Dermis blood vessel endothelial cell (primary cell): ENCODE measurements at regions not wholly inside any gene's neighbourhood (a gene's known extent, or its start where the extent isn't known, plus 50 kb on each side); places are given as distances from the start of the nearest gene placed in this dataset.
"Not testable (repeated sequence)": the region's sequence is repeated elsewhere in the genome, so short reads cannot be mapped to it uniquely, and the experiment has no call there.

Experiments
- DNase-seq: peaks from one replicate; pipeline ENCODE4 v3.0.0; 2010

DNA sequence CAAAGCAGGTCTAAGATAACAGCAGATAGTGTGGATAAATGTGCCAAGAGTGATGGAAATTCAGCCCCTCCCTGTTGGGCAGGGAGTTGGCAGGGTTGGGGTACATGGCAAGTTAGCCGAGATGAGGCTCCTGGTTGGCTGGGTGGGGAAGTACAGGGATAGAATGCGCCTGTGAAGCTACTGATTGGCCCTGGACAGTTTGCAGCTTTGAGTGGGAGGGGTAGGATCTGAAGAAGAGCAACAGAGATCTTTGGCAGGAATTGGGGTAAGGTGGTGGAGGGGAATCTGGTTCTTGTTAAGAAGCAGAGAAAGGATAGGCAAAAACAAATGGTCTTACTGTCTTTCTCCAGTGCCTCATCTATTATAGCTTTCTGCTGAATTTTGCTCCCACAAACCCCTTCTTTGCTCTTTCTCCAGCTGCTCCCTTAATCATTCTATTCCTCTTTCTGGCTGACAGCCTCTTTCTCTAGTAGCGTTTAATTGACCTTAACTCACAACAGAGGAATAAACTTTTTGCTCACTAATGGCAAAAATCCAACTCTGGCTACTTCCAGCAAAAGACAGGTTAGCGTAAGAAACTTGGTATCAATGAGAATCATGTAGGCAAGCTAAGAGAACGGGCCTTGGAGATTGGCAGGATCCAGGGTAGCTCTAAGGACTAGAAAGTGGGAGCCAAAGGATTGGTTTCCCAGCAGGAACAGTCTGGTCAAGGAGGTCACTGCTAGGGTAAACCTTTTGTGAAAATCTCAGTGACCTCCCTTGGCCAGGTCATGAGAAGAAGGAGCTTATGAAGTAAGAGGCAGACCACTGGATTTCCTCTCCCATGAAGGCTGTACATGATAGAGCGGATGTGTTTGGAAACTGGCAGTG is 86.3 kb upstream of the CARMIL1 start:
- DNase-seq = peak; percentile 93

DNA sequence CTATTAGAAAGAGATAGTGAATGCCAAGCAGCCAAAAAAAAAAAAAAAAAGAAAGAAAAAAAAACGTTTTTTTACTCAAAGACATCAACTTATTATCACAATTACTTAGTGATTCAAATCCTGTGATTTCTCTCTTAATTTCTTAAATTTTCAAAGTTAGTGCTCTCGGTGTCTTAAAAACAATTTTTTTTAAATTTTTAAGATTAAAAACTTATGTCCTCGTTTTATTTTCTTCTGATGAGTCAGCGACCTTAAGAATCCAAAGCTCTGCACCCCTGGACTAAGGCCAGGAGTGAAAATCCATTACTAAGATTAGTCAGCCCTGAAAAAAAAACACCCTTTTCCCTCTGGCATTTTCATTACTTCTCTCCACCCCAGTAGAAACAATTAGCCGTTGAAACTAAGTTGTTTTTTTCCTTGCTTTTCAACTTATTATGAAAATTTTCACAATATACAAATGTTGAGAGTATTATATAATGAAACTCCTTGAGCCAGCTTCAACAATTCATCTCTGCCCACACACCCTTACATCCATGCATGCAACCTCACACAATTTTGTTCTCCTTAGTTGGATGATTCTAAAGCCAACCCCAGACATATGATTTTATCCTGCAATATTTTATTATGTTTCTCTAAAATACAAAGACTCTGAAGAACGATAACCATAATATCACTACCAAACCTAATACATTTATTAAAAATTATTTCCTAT is 85.6 kb upstream of the CARMIL1 start:
- peak; percentile 92 for DNase-seq

DNA sequence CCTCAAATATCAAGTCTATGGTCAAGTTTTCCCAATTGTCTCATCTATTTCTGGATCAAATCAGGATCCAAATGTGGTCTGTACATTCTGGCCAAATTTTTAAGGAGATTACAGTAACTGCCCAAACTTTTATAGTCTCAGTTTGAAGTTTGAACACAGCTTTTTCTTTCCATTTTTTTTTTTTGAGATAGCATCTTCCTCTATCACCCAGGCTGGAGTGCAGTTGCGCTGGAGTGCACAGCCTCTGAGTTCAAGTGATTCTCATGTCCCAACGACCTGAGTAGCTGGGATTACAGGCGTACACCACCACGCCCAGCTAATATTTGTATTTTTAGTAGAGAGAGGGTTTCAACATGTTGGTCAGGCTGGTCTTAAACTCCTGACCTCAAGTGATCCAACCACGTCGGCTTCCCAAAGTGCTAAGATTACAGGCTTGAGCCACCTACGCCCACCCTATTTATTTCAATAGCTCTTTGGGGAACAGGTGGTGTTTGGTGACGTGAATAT is 84.9 kb upstream of the CARMIL1 start:
- no peak for DNase-seq

DNA sequence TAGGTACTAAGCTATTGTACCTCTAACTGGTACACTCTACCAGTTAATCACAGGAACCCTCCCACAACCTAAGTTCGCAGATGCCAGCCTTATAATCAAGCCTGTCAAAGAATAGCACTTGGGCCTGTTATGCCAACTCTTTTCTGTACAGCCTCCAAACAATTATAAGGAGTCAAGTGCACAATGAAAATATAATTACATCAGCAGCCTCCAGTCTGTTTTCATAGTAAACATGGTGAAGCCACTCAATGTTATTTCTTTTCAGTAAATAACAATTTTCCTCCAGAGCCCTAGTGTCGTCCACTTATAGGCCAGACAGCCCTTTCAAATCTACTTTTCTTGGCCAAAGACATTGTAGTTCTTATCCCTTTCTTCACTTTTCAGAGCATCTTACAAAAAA is 82.7 kb upstream of the CARMIL1 start:
- no peak for DNase-seq

DNA sequence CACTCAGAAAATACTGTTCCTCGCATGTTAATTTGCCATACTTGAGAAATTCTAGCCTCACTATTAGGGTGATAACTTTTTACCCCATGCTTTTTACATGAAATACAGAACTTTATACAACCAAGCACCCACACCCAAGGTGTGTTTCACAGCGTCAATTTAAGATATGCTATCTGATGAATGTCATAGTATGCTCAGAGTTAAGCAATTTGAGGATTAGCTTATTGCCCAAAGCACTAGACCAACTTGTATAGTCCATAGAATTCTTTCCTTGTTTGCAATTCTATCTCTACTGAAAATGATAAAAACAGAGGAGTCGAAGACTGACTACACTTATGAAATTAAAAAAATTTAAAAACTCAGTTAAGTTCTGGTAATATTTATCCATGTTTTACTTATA is 82.1 kb upstream of the CARMIL1 start:
- no peak for DNase-seq

DNA sequence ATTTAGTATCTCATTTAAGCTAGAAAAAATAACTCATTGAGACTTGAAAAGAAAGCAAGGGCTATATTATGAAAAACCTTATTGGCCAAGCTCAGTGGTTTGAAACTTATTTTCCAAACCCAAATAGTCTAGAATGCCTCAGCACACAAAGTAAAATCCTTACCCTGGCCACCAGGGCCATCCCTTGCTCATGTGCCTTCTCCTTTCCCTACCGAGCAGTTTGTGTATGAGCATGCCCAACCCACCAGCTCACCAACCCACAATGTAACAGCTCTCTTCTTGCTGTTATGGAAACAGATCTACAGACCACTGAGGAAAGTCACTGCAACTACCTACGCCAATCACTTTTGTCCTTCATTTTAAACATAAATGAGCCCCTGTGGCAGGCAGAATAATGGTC is 79.6 kb upstream of the CARMIL1 start:
- DNase-seq = no peak

DNA sequence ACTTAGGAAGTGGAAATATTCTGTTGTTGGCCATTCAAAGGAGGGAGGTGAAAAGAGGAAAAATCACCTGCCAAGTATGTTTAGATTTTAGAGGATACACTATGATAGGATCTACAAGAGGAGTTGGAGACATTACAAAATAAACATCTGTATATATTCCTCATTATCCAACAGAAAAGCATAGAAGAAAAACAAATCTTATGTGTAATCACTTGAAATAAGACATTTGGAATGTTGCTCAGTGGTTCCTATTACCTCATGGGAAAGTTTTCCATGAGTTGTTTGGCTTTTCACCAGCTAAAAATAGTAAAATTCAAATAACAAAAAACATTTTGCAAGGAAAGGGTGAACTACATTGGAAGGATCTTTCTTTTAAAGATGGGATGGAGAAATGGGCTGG is 76.7 kb upstream of the CARMIL1 start:
- DNase-seq = peak; percentile 52

DNA sequence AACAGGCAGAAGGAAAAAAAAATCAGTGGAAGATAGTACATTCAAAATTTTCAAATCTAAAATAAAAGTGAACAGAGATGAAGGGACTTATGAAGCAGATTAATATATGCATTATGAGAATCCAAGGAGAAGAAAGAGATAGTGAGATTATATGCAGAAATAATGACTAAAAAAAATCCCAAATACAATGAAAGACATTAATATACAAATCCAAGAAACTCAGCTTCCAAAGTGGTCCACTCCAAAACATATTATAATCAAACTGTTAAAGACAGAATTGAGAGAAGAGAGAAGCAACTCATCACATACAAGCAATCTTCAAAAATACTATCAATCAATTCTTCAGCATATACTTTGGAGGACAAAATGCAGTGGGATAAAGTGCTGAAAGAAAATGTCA is 73.5 kb upstream of the CARMIL1 start:
- no peak for DNase-seq

DNA sequence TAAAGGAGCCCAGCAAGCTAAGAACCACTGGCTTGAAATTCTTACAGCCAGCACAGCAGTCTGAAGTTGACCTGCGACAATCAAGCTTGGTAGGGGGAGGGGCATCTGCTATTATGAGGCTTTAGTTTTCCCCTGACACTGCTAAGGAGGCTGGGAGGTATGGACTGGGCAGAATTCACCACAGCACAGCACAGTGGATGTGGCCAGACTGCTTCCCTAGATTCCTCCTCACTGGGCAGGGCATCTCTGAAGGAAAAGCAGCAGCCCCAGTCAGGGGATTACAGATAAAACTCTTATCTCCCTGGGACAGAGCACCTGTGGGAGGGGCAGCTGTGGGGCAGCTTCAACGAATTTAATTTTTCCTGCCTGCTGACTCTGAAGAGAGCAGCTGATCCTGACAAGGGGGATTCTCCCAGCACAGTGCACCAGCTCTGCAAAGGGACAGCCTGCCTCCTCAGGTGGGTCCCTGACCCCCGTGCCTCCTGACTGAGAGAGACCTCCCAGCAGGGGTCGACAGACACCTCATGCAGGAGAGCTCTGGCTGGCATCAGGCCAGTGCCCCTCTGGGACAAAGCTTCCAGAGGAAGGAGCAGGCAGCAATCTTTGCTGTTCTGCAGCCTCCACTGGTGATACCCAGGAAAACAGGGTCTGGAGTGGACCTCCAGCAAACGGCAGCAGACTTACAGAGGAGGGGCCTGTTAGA is 71.6 kb upstream of the CARMIL1 start:
- DNase-seq = not testable (repeated sequence)

DNA sequence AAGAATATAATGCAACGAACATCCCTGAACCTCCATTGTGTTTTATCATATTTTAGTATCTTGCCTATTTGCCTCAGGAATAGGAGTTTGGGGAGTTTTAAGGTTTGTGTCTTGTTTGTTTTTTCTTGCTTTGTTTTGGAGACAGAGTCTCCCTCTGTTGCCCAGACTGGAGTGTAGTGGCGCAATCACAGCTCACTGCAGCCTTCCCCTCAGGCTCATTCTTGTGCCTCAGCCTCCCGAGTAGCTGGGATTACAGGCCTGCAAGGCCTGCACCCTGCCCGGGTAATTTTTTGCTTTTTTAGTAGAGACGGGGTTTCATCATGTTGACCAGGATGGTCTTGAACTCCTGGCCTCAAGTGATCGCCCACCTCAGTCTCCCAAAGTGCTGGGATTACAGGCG is 63.3 kb upstream of the CARMIL1 start:
- DNase-seq = no peak

DNA sequence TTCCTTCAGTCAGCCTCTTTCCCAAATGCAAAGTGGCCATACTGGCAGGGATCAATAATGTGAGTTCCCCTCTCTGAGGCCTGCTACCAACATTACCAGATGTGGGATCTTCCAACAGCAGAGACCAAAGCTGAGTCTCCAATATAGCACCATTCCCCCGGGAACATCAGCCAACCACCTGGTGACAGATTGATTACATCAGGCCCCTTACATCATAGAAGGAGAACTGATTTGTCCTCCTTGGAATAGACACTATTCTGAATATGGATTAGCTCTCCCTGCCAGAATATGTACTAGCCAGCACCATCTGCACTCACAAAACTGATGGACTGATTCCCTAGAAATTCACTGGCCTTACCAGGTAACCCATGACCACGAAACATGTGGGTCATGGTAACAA is 61.9 kb upstream of the CARMIL1 start:
- no peak for DNase-seq

DNA sequence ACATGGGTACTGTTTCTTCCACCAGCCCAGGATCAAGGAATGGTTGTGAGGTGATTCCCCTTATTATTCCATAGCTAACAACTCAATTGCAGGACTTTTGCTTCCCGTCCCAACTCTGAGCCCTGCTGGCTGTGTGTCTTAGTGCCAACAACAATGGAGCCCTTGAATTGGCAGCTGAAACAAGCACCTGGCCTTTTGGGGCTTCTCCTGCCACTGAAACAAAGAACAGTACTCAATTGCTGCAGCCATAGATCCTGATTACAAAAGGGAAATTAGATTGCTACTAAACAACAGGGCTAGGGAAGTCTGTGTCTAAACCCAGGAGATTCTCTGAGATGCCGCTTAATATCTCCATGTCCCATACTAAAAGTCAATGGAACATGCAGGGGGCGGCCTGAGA is 61.3 kb upstream of the CARMIL1 start:
- no peak for DNase-seq

DNA sequence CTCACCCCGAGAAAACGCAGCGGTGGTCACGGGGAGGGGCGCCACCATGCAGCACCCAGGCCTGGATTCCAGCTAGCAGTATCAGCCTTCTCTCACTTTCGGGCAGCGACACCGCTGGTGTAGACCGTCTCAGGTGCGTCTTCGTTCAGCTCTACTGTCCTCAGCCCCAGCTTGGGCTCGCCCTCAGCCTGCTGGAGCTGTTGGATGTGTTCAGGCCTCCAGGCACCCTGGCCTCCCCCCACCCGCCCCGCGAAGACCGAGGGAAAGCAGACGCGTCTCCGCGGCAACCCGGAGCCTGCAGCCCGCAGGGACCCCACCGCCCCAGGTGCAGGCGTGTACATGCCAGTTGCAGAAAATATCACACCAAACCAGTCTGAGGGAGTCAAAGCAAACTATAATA is 60.8 kb upstream of the CARMIL1 start:
- DNase-seq = no peak

DNA sequence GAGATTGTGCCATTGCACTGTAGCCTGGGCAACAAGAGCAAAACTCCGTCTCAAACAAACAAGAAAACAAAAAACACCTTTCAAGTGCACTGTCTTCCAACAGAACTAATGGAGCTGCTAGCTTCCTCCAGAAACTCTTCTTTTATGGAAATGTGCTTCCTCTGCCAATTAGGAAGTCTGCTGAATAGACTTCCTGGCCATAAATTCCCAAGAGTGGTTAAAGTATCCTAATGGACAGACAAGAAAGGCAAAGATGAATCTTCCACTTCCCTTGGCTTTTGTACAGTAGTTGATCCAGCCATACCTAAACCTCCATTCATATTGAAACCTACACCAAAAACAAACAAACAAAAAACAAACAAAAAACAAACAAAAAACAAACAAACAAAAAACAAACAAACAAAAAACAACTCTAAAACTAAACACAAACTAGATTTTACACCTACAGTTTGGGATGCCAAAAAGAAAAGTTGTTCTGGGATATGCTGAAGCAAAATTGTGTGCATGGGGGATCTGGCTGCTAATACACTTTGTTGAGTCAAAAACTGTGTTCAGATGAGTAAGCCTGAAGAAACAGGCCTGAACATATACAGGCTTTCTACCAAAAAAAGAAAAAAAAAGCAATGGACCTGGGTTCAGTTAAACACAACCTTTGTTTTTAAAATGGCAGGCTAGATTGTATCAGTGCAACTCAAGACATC is 59.8 kb upstream of the CARMIL1 start:
- peak; percentile 24 for DNase-seq

DNA sequence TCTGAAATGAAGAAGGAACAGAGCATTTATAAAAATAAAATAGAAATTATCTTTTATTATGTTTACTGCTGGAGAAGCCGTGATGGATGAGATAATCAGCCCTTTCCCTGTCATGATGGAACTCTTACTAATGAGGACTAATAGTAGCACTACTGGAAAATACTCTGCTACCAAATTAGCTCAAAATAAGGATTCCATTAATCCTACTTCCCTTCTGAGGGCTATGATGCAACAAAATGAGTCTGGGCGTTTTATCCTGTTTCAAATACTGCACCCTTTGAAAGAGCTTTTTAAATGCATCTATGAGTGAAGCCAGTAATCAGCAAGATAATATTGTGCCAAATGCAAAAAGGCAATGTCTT is 59.3 kb upstream of the CARMIL1 start:
- no peak for DNase-seq

DNA sequence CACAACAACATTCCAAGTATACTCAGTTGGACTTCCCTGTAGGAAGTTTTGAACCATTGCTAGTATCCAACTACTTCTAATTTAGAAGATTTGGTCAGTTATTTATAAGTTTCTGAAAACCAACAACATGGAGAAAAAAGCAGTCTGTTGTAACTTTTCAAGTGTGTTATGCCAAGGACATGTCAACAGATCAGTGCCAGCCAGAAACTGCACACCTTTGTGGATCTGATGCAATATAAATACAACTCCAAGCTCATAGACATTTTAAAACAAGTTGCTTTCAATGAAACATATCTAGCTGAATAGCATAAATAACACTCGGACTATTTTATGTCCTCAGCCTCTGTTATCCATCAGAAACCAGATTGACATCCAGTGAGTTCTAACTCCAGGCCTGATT is 58.3 kb upstream of the CARMIL1 start:
- no peak for DNase-seq

DNA sequence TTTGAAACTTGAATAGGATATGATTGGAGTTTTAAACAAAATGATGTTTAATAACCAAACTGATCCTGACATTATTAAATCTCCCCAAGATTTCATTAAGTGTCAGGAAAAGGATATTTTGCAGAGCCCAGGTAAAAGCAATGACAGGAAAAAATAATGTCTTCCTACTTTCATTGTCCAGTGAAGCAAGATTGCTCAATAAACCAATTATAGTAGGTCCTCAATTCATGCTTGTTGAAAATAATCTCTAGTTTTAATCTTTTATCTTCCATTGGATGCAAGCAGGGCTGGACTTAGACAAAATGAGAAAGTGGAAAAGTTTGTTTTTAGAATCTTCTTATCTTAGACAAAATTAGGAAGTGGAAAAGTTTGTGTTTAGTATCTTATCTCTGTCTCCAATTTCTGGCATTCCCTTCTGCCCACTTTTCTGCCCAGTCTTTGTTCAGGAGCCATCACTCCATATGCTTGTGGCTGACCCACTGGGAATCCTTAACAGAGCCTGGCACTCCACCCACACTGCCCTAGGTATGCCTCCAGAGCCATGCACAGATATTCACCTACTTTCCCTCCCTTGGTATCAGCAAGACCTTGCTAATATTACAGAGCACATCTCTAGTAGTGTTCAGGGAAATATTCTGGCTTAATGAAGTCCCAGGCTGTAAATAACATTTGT is 57.0 kb upstream of the CARMIL1 start:
- no peak for DNase-seq

DNA sequence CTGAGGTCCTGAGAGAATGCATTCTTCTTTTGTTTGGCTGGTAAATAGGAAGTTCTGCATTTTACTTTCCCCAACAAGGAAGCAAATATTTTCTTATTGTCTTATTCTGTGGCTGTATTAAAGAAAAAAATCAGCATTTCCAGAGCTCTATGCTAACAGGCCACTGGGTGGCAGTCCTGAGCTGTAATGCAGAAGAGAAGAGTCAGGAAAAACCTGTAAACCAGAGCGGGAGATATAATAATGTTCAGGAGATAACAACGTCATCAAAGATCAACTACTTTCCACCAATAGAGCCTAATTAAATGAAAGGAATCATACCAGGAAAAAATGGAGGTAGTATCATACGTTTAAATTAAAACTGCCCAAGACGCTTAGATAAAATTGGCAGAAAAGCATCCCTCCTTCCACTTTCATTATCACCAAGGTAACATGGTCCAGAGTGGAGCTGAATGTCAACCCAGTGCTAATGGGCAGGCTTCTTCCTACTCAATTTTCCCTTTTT is 55.6 kb upstream of the CARMIL1 start:
- peak; percentile 82 for DNase-seq

DNA sequence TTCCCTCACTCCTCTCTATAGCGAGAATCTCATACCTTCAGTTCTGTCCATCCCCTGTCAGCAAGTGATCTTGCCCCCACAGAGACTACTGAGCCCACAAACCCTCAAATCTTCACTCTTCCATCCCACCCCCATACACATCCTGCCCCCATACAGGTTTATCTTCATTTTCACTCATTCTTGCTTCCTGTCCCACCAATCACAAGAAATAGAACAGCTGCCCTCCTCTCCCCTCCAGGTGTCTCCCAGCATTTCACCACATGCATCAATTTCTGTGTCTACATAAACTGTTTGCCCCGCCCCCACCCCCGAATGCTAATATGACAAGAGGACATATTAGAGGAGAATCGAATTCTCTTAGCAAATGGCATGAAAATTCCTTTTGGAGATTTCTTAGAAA is 54.9 kb upstream of the CARMIL1 start:
- DNase-seq = no peak

DNA sequence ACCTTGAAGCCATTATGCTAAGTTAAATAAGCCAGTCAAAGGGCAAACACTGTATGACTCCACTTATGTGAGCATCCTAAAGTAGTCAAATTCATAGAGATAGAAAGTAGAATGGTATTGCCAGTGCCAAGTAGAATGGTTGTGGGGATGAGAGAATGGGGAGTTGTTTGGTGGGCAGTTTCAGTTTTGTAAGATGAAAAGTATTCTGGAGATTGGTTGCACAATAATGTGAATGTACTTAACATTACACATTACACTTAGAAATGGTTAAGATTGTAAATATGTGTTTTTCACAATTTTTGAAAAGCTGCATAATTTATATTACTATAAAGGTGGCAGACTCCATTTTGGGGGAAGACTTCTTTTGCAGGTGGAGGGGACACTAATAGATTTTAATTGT is 51.3 kb upstream of the CARMIL1 start:
- DNase-seq = no peak
